GM18507 (cell line): ENCODE measurements at regions not wholly inside any gene's neighbourhood (a gene's known extent, or its start where the extent isn't known, plus 50 kb on each side); places are given as distances from the start of the nearest gene placed in this dataset.
"Not testable (repeated sequence)": the region's sequence is repeated elsewhere in the genome, so short reads cannot be mapped to it uniquely, and the experiment has no call there.

Experiments
- DNase-seq: peaks from one replicate; pipeline ENCODE4 v3.0.0; 2011; ENCODE audit warnings: low read depth; ENCODE audit not compliant: insufficient read length; ENCODE audit errors: extremely low spot score
- FAIRE-seq: peaks from 2 replicates; lab custom pipeline; 2011; peaks lifted over from hg19 to GRCh38; lab: Jason Lieb, UNC

- DNase-seq (peak; percentile 65), FAIRE-seq (peak; percentile 99)
These were observed 65.4 kb upstream of the ENPP6 start for GRCh38 chr4:184282895-184283654.

DNA sequence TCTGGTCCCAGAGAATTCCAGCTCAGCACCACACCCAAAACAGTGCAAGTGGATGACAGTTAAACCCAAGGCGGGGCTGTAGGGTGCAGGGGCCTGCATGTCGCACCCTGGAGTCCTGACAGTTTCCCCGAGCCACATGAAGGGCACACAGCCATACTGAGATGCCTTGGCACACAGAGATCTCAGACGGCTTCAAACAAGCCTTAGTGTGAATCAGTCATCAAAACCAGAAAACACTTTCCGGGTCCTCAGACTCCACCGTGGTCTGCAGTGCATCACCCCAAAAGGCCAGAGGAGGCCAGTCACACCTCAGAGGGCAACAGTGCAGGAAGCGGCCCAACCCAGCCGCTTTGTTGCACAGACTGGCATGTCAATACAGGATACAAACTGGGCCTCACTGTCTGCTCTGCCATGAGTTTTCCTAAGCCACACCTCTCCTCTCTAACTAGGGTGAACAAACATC lies 64.6 kb upstream of the ENPP6 start:
- FAIRE-seq = no peak

GRCh38 chr4:184281231-184282139 lies 63.8 kb upstream of the ENPP6 start:
- FAIRE-seq (no peak), DNase-seq (no peak)

More for the DNA sequence above, 64.6 kb upstream of the ENPP6 start:
- DNase-seq = no peak

DNA sequence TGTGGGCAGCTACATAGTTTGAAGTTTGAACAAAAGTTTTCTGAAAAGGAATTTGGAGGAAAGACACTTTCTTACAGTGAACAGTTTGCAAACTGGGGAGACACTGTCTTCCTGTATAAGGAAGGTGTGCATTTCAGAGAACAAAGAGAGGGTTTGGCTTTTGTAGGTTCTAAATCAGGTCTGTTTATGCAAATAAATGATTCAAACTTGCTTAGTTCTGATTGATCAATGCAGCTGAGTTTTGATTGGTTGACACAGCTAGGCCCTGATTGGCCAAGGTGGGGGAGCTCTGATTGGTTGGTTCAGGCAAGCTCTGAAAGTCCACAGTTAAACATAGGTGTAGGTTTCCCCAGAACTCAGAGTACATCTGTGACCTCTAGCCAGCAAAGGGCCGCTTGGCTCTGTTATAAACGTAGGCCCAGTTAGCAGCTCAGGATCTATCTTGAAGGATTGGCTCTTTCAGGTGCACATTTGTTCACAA lies 63.0 kb upstream of the ENPP6 start:
- FAIRE-seq = peak; percentile 93
- no peak for DNase-seq

- DNase-seq (no peak), FAIRE-seq (no peak)
These were observed 62.5 kb upstream of the ENPP6 start for GRCh38 chr4:184280137-184280536.

GRCh38 chr4:184279496-184280061 lies 61.9 kb upstream of the ENPP6 start:
- DNase-seq = no peak
- FAIRE-seq = peak; percentile 29

DNA sequence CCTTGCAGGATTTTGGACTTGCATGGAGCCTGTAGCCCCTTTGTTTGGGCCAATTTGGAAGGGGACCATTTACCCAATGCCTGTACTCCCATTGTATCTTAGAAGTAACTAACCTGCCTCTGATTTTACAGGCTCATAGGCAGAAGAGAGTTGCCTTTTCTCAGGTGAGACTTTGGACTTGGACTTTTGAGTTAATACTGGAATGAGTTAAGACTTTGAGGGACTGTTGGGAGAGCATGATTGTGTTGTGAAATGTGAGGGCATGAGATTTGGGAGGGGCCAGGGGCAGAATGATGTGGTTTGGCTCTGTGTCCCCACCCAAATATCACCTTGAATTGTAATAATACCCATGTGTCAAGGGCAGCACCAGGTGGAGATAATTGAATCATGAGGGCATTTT lies 60.1 kb upstream of the ENPP6 start:
- not testable (repeated sequence) for FAIRE-seq, DNase-seq

DNA sequence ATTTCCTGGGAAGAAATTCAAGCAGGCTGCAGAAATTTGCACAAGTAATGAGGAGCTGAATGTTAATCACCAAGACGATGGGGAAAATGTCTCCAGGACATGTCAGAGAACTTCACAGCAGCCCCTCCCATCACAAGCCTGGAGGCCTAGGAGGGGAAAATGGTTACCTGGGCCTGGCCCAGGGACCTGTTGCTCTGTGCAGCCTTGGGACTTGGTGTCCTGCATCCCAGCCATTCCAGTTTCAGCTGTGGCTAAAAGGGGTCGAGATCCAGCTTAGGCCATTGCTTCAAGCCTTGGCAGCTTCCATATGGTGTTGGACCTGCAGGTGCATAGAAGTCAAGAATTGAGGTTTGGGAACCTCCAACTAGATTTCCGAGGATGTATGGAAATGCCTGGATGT lies 59.3 kb upstream of the ENPP6 start:
- FAIRE-seq, DNase-seq: not testable (repeated sequence)

- DNase-seq, FAIRE-seq: not testable (repeated sequence)
These were observed 58.7 kb upstream of the ENPP6 start for GRCh38 chr4:184276346-184276745.

- FAIRE-seq (no peak), DNase-seq (no peak)
These were observed 58.1 kb upstream of the ENPP6 start for GRCh38 chr4:184275766-184276165.

GRCh38 chr4:184274286-184274951 lies 56.7 kb upstream of the ENPP6 start:
- DNase-seq (no peak), FAIRE-seq (no peak)

GRCh38 chr4:184273166-184274147 lies 55.8 kb upstream of the ENPP6 start:
- DNase-seq = no peak
- peak; percentile 86 for FAIRE-seq

DNA sequence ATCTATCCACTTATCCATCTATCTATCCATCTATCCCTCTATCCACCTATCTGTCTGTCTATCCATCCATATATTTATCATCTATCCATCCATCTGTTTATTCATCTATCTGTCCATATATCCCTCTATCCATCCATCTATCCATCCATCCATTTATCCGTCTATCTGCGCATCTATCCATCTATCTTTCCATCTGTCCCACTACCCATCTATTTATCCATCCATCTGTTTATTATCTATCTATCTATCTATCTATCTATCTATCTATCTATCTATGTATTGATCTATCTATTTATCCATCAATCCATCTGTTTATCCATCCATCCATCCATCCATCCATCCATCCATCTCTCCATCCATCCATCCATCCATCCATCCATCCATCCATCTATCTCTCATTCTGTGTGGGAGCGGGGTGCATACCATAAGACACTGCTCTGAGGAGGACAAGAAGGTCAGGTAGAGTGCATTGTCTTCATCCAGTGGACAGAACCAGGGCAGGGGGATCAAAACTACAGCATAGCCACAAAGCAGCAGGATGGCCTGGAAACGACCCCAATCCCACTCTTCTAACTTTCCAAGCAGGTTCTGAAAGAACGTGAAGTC lies 53.2 kb upstream of the ENPP6 start:
- no peak for DNase-seq

GRCh38 chr4:184269879-184270430 lies 52.3 kb upstream of the ENPP6 start:
- FAIRE-seq (peak; percentile 67), DNase-seq (no peak)

More for the DNA sequence above, 53.2 kb upstream of the ENPP6 start:
- no peak for FAIRE-seq

GRCh38 chr4:184268584-184269160 lies 51.0 kb upstream of the ENPP6 start:
- FAIRE-seq (no peak), DNase-seq (no peak)

DNA sequence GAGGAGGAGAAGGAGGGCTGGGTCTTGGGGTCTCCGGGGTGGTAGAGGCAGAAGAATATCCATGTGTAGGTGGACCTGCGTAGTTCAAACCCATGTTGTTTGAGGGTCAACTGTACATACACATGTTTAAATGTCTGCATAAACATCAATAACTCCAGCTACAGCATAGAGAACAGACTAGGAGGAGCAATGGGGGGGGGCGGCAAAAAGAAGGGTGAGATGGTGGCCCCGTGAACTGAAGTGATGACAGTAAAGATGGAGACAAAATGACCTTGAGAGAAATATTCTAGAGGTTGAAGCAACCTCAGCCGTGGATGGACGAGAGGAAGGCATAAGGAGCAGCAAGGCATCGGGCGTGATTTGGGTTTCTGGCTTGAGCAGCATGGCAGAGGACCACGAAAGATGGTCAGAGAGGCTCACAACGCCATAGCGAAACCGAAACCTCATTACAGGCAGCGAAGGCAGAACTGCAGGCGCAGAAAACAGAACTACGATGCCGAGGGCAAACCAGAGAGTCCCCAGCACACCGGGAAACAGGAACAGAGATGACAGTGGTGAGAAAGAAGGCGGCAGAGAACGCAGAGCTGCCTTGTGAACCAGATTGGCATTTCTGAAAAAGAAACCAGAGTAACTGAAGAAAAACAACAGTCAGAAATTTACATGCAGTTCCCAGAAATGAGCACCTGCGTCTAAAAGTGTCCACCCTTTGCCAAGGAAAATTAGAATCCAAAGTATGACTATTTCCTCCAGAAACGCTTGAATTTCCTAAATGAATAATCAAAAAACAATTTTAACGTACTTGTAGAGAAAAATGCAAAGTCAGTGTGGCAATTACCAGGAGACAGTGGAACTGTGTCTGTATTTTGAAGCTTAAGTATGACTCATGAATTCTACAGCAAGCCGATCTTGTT lies 50.3 kb upstream of the ENPP6 start:
- DNase-seq (peak; percentile 63), FAIRE-seq (peak; percentile 99)
